ENCODE measurements at regions not wholly inside any gene's neighbourhood (a gene's known extent, or its start where the extent isn't known, plus 50 kb on each side); places are given as distances from the start of the nearest gene placed in this dataset.

DNA sequence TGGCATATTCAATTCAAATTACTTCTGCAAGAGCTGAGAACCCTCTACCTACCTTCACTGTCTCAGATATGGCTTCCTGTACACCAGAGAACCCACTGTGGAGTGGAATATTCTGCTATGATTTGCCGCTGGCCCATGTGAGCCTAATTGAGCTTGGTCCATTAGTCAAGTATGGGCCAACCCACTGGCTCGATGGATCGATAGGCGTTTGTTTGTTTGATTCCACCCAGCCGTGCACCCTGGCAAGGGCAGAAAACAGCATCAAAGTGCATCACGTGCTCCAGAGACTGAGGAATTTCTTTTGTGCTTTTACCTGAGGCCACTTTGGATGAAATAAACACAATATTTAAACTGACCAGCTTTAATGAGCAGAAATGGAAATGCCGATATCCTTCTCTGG is 426.3 kb downstream of the AACS start:
- no peak for TF ChIP-seq ZFX (IDR thresholded peaks at IDR 0.05)
- no peak overlapping the region for H3K27ac ChIP-seq

DNA sequence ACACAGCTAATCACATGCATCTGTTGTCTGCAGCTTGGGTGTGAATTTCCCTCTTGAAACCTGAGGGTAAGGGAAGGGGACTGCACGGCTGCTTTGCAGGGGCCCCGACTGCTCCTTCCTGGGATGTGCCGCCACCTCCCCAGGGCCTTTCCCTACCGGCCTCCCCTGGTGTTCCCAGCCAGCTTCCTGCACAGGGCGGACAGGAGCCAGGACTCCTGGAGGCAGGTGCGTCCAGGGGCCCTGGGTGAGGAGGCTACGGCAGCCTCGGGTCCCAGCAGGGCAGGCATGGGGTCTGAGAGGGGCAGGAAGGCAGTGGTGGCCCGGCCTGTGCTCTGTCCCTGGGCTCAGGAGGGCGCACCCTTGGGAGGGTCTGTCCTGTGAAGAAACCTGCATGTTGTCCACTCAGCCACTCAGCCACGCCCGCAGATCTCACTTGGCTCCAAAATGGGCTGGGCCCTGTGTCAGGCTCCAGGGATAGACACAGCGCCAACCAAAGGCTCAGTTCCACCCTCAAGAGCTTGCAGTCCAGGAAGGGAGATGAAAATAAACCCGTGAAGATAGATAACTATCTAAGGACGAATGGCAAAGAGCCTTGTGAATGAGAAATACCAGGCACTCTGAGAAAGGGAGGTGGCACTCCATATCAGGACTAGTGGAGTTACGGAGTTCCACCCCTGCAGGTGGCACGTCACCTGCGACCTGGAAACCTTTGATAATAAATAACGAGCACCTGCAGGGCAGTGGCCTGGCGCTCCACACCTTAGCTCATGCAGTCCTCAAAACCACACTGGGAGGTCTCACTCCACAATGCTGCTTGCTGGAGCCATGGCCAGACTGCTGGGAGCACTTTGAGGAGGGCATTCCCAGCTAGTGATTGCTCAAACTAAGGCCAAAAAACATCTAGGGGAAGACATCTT is 427.4 kb downstream of the AACS start:
- no peak overlapping the region for H3K27ac ChIP-seq
- TF ChIP-seq, protein P1, sequence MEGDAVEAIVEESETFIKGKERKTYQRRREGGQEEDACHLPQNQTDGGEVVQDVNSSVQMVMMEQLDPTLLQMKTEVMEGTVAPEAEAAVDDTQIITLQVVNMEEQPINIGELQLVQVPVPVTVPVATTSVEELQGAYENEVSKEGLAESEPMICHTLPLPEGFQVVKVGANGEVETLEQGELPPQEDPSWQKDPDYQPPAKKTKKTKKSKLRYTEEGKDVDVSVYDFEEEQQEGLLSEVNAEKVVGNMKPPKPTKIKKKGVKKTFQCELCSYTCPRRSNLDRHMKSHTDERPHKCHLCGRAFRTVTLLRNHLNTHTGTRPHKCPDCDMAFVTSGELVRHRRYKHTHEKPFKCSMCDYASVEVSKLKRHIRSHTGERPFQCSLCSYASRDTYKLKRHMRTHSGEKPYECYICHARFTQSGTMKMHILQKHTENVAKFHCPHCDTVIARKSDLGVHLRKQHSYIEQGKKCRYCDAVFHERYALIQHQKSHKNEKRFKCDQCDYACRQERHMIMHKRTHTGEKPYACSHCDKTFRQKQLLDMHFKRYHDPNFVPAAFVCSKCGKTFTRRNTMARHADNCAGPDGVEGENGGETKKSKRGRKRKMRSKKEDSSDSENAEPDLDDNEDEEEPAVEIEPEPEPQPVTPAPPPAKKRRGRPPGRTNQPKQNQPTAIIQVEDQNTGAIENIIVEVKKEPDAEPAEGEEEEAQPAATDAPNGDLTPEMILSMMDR (conservative IDR thresholded peaks at IDR 0.05): no peak
- no peak for TF ChIP-seq ZFX (IDR thresholded peaks at IDR 0.05)

DNA sequence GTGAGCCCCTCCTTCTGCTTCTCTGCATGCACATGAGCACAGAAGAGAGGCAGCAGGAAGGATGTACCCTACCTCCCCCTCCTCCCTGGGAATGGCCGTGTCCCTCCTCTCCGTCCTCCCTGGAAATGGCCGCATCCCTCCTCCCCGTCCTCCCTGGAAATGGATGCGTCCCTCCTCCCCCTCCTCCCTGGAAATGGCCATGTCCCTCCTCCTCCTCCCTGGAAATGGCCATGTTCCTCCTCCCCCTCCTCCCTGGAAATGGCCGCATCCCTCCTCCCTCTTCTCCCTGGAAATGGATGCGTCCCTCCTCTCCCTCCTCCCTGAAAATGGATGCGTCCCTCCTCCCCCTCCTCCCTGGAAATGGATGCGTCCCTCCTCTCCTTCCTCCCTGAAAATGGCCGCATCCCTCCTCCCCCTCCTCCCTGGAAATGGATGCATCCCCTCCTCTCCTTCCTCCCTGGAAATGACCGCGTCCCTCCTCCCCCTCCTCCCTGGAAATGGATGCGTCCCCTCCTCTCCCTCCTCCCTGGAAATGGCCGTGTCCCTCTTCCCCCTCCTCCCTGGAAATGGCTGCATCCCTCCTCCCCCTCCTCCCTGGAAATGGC is 428.6 kb downstream of the AACS start:
- H3K27ac ChIP-seq: no peak overlapping the region
- TF ChIP-seq, protein P1 (conservative IDR thresholded peaks at IDR 0.05): no peak
- no peak for TF ChIP-seq ZFX (IDR thresholded peaks at IDR 0.05)

DNA sequence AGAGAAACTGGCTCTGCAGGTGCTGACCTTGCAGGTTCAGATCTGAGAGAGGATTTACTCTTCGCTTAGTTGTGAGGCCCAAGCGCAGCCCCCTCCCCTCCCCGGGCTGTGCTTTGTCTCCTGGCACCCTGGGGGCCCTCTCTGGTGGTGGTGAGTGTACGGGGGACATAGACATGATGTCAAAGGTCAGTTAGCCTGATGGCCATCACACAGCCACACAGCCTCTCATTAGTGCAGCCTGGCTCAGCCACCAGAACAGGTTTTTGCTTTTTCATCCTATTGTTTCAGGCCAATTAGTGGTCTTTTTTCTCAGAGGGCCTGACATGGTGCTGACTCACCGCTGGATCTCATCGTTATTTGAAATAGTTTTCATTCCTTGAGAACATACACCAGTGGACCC is 437.9 kb downstream of the AACS start:
- H3K27ac ChIP-seq: no peak overlapping the region
- TF ChIP-seq, protein P1 (conservative IDR thresholded peaks at IDR 0.05): no peak
- TF ChIP-seq ZFX (IDR thresholded peaks at IDR 0.05): no peak

DNA sequence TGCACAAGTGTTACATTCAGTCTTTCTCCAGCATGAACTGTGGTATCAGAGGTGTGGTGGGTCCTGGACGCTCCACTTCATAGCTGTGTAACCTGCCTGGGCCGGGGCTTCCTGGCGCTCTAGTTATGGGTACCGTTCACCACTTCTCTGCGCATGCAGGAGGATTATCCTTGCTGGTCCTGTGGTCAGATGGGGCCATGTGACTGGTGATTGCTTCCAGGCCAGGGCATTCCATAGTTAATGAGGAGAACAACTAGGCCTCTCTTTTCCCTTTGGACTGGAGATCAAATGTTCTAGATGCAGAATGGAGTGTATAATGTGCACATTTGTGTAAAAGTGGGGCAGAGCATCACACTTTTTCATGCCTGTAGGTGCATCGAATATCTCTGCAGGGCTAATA is 444.0 kb downstream of the AACS start:
- no peak overlapping the region for H3K27ac ChIP-seq
- no peak for TF ChIP-seq ZFX (IDR thresholded peaks at IDR 0.05)

DNA sequence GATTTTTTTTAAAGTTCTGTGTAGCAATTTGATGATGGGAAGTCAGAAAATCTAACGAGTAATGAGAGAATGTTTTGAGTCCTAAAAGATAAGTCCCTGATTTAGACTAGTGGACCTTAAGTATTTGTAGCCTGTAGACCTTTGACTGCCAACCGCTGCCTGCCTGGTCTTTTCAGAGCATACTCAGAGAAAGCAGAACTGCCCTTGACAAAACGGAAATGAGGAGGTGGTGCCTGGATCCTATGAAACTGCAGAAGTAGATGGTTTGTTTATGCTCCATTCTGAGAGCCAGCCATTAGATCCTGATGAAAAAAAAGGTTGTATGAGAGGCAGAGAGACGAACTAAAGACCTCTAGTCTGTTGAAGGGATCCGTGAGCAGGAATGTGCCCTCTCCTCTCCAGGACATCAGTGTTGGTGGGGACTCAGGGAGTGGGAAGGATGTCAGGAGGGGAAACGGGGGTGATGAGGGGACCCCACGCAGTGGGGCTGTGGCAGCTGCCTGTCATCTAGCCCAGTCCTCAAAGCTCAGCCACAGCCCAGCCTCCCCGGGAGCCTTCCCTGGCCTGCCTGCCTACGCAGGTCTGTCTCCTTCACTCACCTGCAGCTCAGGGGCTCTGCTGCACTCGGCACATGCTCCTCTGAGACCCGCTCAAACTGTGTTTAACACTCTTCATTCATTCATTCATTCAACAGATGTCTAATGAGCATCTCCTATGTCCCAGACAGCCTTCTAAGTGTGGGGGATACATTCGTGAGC is 447.5 kb downstream of the AACS start:
- no peak overlapping the region for H3K27ac ChIP-seq
- TF ChIP-seq, protein P1 (conservative IDR thresholded peaks at IDR 0.05): no peak
- TF ChIP-seq ZFX (IDR thresholded peaks at IDR 0.05): no peak

DNA sequence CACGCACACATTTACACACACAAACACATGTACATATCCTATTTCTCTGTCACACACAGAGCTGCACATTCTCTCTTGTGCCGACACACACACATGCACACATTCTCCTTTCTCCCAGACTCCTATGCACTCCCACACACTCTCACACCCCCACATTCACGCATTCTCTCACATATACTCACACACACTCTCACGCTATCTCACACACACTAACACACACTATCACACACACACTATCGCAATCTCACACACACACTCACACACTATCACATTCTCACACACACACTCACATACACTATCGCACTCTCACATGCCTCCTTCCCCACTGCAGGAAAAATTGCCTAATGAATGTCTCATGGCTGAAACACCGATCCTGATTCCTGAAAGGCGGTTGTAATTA is 450.7 kb downstream of the AACS start:
- H3K27ac ChIP-seq: no peak overlapping the region
- no peak for TF ChIP-seq ZFX (IDR thresholded peaks at IDR 0.05)
- TF ChIP-seq, protein P1 (conservative IDR thresholded peaks at IDR 0.05): no peak

DNA sequence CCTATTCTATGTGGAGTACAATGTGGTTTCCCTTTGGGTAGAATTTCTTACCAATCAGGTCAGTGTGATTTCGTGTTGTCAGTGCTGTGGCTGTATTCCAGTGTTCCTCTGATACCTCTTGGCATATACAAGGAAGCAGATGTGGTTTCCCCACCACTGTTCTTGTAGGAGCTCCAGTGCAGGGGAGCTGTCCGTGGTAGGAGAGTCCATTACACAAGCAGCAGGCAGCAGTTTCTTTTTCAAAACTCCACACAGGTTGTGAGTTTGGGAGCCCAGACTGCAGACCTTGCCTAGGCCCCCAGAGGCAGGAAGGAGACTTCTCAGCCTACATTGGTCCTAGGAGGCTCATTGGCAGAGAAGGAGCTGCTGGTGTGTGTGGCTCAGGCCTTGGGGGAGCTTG is 452.8 kb downstream of the AACS start:
- no peak overlapping the region for H3K27ac ChIP-seq
- TF ChIP-seq, protein P1 (conservative IDR thresholded peaks at IDR 0.05): no peak
